DMS153 treated with DMSO at 0.1 percent for 48 hours (cell line): ENCODE measurements at regions not wholly inside any gene's neighbourhood (a gene's known extent, or its start where the extent isn't known, plus 50 kb on each side); places are given as distances from the start of the nearest gene placed in this dataset.

ENCODE experiments used
- DNase-seq: peaks from one replicate; lab custom pipeline; 2025; ENCODE audit not compliant: unreplicated experiment; lab: John Stamatoyannopoulos, UW

DNA sequence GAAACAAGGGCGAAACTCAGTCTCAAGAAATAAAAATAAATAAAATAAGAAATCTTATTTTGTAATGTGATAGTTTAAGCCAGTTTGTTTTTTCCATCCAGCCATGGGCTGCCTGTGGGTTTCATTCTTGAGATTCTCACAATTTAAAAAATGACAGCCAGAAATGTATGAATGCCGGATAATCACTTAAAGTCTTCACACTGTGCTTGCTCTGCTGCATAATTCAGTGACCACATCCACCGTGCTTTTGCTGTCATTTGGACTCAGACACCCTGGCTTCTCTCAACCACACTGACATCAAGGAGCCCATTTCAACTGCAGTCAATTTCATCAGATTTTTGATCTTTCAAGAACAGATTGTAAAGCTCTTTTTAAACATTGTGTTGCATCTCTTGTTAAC lies 61.0 kb upstream of the DAPK1 start:
- no peak for DNase-seq

- DNase-seq = no peak
These were observed 59.7 kb upstream of the DAPK1 start for GRCh38 chr9:87437966-87438365.

GRCh38 chr9:87441251-87441650 lies 56.4 kb upstream of the DAPK1 start:
- no peak for DNase-seq

- no peak for DNase-seq
These were observed 55.2 kb upstream of the DAPK1 start for GRCh38 chr9:87442451-87442850.

DNA sequence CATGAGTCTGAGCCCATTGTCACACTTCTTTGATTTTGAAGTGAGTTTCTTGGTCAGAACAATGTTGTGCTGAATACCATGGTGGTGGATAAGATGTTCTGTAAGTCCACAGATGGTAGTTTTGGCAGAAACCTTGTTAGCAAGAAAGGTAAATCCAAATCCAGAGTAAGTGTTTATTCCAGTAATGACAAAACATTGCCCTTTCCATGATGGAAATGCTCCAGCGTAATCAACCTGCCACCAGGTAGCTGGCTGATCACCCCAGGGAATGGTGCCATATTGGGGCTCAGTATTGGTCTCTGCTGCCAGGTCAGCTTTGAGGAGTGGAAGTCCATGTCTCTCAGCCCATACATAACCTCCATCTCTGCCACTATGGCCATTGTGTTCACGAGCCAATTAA lies 54.7 kb upstream of the DAPK1 start:
- no peak for DNase-seq

DNA sequence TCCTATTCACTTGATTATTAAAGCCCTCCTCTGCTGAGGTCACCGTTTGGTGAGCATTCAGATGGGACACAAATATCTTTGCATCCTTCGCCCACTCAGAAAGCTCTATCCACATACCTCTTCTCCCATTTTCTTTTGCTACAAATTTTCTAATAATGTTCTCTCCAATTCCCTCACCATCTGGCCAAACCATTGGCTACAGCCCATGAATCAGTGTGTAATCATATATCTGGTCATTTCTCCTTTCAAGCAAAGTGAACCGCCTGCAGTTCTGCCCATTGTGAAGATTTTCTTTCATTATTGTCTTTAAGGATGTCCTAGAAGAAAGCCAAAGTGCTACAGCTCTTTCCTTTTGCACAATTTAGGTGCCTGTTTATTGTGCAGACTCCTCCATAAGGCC lies 54.2 kb upstream of the DAPK1 start:
- no peak for DNase-seq

- peak; percentile 63 for DNase-seq
These were observed 52.0 kb upstream of the DAPK1 start for GRCh38 chr9:87445646-87446045.

GRCh38 chr9:87446527-87446926 lies 51.1 kb upstream of the DAPK1 start:
- DNase-seq = no peak

DNA sequence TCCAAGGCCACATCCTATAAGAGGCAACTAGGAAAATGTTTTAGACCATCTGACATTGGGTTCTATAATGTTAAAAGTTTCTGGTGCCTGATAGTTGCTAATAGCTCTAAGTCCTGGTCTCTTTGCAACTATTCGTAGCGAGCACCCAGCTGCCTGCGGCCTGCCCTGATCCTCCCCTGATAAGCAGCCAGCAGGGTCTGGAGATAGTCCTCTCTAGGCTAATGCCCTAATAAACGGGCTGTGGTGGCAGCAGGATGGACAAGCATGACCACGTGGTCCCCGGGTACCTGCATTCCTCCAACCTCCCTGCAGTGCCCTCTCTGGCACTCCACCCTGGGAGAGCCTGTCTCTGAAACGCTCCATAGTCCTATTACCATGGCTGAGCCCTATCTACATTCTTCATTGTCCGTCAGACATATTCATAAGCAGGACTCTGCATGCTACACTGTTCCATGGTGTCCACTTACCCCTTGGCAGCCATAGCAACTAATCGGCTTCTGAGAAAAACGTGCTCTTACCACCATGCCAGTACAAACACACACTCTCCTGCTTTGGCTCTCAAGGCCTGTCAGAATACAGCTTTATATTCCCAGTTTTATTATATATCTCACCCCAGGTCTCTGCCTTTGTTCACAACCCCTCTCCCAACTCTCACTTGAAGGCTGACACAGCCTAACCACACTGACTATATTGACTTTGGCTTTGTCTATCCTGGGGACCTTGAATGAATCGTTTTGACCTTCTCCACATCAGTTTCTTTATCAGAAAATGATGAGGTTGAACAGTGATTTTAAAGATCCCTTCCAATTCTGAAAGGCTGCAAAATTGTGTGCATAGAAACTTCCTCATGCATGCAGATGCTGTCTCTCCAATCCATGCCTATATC lies 49.9 kb upstream of the DAPK1 start:
- no peak for DNase-seq
